Ramos (cell line): ENCODE measurements at regions not wholly inside any gene's neighbourhood (a gene's known extent, or its start where the extent isn't known, plus 50 kb on each side); places are given as distances from the start of the nearest gene placed in this dataset.

ENCODE experiments used
- in situ Hi-C: fragments of 300-500 bp; cut with MboI; formaldehyde crosslinking; loops from one replicate; pipeline ENCODE4 v1.14.3; 2022; ENCODE audit warnings: low sequenced_read_pairs; ENCODE audit not compliant: unreplicated experiment

DNA sequence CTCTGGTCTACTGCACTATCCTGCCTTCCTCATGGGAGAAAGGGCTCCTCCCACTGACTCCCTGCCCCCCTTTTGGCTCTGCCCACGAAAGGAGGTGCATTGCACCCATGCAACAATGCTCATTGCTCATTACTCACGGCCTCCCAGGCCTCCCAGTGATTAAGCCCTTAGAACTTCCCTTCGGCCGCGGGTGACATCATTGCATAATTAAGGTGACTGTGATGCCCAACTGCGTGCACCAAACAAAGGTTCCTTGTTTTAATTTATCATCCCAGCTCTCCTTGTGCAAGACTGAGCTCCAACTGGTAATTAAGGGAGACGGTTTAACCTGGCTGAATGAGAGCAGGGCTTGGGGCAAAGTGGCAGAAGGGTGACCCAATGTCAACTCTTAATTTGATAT lies 180.4 kb downstream of the GAS1 start:
- in situ Hi-C loops = no loop called here

DNA sequence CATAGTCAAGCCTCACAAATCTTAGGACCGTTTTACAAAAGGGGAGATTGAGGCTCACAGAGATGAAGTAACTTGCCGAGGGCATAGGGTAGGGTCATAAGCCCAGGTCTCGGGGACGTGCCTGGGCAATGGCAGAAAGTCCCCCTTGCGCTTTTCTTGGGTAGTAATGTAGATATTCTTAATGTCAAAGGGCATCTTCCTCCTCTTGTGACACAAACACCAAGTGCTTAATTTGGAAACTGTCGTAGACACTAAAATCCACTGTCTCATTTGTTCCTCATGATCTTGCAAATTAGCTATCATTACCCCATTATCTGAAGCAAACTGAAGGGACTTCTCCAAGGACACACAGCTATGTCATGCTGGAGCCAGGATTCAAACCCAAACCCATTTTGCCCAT lies 180.8 kb downstream of the GAS1 start:
- in situ Hi-C loops = no loop called here

DNA sequence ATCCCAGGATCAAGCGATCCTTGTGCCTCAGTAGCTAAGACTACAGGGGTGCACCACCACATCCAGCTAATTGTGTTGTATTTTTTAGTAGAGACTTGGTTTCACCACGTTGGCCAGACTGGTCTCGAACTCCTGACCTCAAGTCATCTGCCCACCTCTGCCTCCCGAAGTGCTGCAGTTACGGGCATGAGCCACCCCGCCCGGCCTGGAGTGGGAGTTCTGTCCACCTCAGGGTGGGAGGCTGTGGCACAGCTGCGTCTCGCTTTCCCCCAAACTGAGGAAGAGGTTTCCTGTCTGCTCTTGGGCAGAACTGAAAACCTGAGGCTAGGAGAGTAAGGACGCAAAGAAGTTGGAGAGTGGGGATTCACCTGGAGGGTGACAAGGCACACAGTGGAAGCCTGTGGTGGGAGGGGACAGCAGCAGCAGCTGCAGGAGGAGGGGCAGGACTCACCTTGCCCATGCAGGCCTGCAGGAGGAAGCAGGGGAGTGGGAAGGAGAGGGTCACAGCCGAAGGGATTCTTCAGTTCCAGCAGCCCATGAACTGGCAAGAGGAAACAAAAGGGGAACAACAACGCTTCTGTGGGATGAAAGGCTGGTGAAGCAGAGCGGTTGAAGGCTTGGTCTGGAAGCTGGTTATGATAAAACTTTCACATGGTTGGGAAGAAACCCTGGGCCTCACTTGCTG lies 181.4 kb downstream of the GAS1 start:
- in situ Hi-C loops = no loop called here

DNA sequence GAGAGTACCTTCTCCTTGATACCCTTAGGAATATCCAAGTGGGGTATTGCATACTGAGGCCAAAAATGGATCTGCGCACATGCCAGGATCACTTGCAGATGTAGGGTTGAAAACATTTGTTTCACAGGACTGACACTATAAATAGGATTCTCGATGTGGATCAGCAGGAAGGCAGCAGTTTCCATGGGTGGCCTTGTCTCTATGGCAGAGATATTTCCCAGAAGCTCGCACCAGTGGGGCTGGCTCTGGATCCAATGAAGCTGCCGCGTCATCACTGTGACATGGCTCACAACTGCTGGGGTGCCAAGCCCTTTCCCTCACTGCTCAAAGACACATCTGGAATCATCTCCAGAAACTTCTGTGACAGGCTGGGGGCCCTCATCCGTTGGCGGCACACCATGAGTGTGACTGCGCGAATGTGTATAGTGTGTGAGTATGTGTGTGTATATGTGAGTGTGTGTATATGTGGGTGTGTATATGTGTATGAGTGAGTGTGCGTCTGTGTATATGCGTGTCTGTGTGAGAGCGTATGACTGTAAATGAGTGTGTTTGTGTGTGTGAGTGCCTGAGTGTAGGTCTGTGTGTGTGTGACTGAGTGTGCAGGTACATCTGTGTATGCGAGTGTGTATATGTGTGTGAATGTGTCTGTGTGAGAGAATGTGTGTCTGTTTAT lies 182.5 kb downstream of the GAS1 start:
- in situ Hi-C loops = no loop called here

DNA sequence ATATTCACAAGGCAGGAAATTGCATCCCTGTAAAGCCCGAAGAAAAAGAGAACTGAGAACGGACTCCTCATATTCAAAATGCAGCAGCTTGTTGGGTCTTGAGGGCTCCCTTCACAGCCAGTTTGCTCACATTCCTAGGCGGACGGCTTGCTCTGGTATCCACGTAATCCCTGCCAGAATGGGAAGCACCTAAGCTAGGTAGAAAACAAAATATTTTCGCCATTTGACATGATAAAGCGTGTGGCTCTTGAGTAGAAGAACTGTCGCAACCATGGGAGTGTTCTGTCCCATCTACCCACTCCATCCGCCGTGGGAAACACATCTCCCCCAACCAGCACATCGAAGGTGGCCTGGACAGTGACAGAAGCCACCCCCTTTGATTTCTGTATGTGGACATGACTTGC lies 183.1 kb downstream of the GAS1 start:
- in situ Hi-C loops = no loop called here

DNA sequence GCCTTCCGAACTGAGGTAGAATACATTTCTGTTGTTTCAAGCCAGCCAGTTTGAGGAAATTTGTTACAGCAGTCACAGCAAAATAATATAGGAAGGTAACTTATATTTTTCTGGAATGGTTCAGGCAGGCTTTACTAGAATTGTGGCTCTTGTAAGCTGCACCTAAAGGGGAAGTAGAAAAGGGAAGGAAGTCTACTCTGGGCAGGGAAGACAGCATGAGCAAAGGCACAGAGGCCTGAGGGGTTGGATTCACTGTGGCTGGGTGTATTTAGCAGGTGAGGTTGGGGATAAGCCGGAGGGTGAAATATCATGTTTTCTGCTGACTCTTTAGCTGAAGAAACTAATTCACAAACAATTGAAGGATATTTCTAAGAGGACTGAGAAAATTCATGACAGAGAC lies 183.5 kb downstream of the GAS1 start:
- in situ Hi-C loops = no loop called here

DNA sequence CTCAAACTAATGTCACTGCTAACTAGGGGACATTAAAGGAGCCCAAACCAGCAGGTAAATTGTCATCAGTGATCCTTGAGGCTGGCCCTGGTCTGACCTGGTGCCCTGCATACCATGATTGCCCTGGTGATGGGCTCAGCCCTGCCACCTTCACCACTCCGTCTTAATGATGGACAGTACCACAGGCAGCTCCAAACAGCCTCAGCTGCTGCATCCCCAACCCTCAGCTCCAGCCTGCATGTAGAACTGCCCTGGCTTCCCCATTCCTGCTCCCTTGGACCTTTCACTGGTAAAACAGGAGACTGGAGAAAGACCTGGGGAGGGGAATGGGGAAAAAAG lies 190.0 kb downstream of the GAS1 start:
- in situ Hi-C loops = no loop called here

DNA sequence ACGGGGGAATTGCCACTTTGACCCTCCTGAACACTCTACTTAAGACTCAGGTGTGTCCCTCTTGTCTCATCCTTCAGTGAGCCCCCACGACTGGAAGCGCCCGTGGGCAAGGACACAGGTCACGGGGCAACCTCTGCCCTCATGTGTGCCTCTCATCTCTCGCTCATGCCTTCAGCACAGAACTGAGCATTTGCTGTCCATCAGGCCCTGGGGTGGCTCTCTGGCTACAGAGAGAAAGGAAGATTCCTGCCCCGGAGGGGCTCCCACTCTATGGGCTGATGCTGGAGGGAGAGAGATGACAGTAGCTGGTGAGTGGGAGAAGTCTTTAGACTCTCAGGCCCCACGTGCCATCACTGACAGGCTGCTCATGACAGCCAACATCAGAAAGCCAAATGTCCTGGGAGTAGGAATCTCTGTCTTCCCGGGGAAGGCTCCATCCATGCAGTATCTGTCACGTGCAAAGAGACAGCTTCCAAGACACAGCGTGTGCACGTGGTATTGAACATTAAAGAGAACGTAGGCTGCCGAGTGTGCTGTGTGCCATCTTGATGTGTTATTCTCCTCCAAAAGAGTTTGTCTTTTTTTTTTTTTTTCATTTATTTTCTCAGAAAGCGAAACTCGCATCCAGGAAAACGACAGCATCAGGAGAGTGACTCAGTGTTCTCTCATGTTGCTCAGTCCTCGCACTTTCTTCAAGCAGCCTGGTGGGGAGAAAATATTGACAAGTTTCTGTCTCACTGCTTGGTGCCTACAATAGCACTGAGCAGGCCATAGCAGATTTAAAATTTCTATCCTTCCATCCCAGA lies 190.5 kb downstream of the GAS1 start:
- in situ Hi-C loops = no loop called here

DNA sequence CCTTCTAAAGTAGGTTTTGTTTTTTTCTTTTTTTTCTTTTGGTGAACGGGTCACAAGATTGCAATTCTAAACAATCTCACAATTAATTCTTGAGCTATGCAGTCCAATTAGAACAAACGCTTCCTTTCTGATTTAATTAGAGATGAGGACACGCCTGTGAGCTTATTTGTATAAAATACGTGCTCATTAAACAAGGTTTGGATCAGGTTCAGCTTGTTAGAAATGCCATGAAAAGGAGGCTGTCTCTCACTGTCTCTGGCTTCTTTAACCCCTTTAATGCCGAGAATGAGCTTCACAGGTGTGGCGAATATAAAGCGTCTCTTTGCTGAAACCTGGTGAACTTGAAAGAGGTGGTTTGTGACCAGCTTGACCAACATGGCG lies 191.8 kb downstream of the GAS1 start:
- in situ Hi-C loops = no loop called here

DNA sequence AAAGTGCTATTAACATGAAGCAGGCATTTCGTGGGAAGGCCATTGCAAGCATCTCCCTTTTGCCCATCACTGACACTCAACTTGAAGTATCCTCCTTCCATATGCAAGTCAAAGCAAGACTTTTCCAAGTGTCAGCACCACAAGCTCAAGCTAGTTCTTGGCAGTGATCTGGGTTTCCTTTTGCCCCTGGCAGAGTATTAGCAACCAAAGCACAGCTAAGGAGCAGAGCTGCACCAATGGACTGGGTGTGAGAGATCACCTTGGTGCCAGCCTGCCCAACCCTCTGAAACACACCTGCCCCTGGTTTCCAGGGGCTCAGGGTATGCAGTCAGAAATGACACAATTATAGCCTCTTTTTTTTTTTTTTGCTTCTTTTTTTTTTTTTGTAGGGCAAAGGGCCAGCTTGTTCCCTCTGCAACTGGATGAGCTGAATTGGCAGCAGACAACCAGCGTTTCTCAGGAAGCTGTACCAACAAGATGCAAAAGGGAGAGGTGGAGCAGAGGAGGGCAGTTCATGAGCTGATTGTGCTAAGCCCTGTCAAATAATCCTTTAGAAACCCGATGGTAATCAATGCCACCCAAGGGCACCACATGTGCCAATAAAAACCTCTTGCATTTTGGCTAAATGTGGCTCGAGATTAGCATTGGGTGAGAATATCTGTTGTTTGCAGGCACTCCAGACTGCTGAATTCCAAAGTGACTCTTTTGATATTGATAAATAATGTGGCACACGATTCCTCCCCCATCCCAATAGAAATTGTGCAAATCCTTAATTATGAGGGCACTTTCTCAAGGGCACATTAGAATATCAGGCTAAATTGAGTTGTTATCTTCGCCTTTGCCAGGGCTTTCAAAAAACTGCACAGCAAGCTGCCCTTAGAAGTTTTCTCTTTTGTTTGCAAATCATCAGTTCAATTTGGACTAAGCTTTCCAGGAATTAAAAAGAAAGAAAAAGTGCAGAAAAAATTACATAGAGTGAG lies 192.4 kb downstream of the GAS1 start:
- in situ Hi-C loops = no loop called here

DNA sequence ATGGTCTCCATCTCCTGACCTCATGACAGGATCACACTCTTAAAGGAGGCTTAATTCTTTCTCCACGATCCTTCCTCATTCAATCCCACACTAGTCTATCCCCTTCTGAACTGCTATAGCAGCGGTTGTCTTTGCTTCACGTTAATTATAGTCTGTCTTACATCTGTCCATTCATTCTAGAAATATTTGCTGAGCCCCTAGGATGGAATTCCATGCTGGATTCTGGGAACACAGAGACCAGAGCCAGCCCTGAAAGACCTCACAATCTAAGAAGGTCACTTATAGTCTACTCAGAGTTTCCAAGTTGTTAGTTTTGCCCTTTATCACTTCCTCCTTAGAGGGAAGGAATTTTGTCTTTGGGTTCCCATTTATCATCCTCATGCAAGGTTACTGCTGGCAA lies 193.5 kb downstream of the GAS1 start:
- in situ Hi-C loops = no loop called here

DNA sequence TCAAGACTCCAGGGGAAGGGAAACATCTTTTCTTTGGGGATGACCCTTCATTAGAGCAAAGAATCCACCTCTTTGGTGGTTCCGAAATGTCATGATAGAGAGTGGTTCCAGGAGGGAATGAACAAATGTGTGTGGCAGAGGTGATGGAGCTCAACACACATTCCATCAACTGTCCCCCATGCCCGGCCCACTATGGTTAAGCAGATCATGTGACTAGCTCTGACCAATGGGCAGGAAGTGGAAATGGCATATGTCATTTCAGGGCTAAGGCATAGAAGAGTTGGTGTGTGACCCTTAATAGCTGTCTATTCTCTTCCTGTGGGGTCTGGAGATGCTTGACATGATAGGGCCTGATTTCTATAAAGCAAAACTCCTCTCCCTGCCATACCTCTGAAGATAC lies 194.6 kb downstream of the GAS1 start:
- in situ Hi-C loops = no loop called here

DNA sequence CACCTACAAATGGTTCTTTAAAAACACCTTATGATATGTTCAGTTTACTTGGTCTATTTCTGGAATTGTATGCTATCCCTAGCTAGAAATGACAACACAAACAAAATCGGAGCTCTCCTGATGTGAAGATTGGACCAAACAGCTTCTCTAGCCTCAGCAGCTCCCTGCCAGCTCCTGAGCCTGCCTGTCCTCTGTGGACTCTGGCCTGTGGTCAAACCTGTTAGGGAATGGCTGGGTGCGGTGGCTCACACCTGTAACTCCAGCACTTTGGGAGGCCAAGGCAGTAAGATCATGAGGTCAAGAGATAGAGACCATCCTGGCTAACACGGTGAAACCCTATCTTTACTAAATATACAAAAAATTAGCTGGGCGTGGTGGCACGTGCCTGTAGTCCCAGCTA lies 195.3 kb downstream of the GAS1 start:
- in situ Hi-C loops = no loop called here

DNA sequence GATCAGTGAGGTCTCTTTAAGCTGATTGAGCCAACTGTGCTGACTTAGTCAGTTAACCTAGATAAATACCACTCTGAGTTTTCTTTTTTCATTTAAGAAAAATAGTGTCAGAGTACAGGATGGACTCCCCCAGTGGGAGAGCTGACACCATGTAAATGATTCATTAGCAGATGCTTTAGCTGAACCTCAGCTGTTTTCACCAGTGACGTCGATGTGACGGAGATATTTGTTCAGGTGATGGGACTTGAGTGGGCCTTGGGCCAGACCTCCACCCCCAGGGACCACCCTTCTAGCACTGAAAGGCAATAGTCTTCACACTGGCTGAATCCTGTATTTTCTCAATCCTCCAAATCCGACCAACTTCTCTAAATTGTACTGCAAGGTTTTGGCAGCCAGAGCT lies 196.1 kb downstream of the GAS1 start:
- in situ Hi-C loops = no loop called here

DNA sequence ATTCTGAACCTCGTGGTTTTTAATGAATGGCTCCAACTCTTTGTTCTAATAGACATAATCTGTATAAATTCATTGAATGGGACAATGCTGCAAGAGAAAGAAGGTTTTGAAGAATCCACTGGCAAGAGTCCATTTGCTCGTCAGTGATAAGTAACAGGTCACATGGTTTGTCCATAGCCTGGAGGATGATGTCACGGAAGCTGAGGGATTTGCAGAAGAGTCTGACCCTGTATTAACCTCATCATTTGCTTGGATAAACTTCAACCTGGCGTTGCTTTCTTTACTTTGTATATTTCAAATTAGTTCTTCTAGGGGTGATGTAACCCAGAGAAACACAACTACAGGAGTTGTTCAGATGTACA lies 197.4 kb downstream of the GAS1 start:
- in situ Hi-C loops = no loop called here

DNA sequence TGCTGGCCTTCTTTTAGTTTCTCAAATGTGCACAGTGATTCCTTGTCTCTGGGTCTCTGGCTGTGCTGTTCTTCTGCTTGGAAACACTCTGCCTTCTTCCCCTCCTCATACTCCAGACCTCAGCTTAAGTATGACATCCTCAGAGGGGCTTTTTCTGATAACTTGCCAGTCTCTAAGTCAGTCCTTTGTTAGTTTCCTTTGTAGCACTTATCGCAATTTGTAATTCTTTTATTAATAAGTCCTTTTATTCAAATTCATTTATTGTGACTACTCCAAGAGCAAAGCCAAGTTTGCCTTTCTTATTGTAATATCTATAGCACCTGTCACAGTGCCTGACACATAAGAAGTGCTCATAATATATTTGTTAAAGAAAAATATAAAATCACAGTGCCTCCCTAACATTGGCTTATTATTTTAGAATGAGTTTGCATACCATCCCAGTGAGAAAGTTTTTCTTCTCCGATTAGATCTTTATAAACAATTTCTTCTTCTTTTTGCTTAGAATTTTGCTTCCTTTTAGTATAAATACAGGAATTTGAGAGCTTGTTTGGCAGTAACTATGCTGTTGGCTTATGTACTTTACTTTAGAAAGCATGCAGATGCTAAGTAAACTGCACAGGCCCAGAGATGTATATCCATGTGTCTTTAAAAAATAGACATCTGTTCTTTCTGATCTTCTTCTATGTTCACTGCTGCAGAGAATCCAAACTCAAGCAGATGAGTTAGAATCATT lies 198.0 kb downstream of the GAS1 start:
- in situ Hi-C loops = no loop called here

DNA sequence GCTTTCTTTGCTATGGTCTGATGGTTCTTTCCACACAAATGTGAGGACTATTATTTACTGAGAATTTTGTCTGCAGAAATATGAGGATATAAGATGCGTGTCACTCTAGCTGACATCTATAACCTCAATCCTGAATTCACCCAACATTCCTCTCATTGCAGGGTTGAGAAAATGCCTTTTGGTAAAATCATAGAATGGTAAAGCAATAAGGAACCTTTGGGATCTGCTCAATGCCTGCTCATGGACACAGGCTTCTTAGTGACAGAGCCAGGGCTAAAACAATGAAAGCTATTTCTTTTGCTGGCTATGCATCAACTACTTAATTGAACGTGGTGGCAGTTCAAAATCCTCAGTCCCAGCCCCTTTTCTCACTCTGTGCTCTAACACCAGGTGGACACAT lies 199.6 kb downstream of the GAS1 start:
- in situ Hi-C loops = no loop called here

DNA sequence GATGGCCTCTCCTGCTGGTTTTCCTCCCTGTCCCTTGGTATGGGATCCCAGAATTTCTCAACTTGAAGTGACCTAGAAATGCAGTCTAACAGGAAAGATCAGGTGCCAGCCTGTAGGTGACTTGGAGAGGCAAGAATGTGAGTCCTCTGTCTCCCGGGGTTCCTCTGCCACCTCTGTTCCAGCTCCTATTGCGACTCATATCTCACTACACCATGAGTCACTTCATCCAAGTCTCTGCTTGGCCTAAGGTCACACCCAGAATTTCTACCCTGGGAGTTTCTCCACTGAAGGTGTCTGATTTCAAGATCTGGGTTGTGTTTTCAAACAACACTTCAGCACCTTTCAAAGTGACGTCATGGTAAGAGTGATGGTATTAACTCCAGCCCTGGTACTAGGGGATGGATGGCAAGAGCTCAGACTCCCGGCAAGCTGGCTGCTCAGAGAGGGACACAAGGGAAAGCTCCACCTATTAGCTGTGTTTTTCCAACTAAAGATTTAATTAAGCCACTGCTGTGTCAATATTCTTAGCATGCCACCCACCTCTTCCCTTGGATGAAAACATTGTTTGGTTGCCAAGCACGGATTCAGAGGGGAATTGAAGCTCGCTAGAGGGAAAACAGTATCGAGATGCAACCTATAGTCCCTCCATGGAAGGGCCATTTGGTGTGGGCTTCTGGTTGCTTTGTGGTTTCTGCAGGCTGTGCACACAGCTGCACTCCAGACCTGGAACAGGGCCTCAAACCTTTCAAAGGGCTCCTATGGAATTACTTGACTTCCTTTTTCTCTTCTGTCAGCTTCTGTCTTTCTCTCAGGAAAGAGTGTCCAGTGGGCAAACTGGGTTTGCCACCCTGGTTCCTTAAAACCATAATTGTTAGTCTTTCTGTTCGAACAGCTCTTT lies 205.7 kb downstream of the GAS1 start:
- in situ Hi-C loops = no loop called here
